H1 (cell line): ENCODE measurements at regions not wholly inside any gene's neighbourhood (a gene's known extent, or its start where the extent isn't known, plus 50 kb on each side); places are given as distances from the start of the nearest gene placed in this dataset.

Source experiments
- CTCF ChIA-PET: fragments of 300-600 bp; sonication (Branson Sonifier 250); formaldehyde crosslinking; loops from one replicate; lab custom pipeline; 2021; ENCODE audit not compliant: partially characterized antibody; lab: Charles Lee
- POLR2A ChIA-PET: fragments of 300-600 bp; sonication (Branson Sonifier 250); formaldehyde crosslinking; loops from one replicate; lab custom pipeline; 2021; ENCODE audit warnings: inconsistent platforms; ENCODE audit not compliant: partially characterized antibody; lab: Charles Lee
- DNase-seq, 2 experiments: peaks; one replicate each; pipeline versions ENCODE4 v3.0.0 to v3.0.0-alpha.2; 2010 to 2022; ENCODE audit warnings: low spot score in 2 of 2, low read depth in 1 of 2, mixed read lengths in 1 of 2
- FAIRE-seq: peaks from 2 replicates; lab custom pipeline; 2011; peaks lifted over from hg19 to GRCh38; lab: Jason Lieb, UNC
- H2AFZ ChIP-seq: 2 replicates; pipeline ENCODE4 v1.8.1; 2012; ENCODE audit warnings: low read length, inconsistent platforms
- H2AK5ac ChIP-seq: 2 replicates; pipeline ENCODE4 v1.6.1; 2013; ENCODE audit warnings: low read depth, low read length
- H2BK120ac ChIP-seq: replicated peaks from 2 replicates; pipeline ENCODE3; 2013; ENCODE audit warnings: low read depth, low read length, inconsistent platforms
- H2BK12ac ChIP-seq: 2 replicates; pipeline ENCODE4 v1.6.1; 2013; ENCODE audit warnings: low read depth, low read length
- H2BK15ac ChIP-seq: 2 replicates; pipeline ENCODE4 v1.6.1; 2013; ENCODE audit warnings: low read length
- H2BK20ac ChIP-seq: 2 replicates; pipeline ENCODE4 v1.6.1; 2013; ENCODE audit warnings: low read length
- H2BK5ac ChIP-seq: 2 replicates; pipeline ENCODE4 v1.6.1; 2013; ENCODE audit warnings: low read depth, low read length
- H3K14ac ChIP-seq: 2 replicates; pipeline ENCODE4 v1.6.1; 2013; ENCODE audit warnings: inconsistent platforms; ENCODE audit not compliant: insufficient read length
- H3K18ac ChIP-seq: 2 replicates; pipeline ENCODE4 v1.6.1; 2013; ENCODE audit warnings: low read length; ENCODE audit errors: extremely low read depth
- H3K23ac ChIP-seq: 2 replicates; pipeline ENCODE4 v1.6.1; 2013; ENCODE audit warnings: inconsistent platforms; ENCODE audit not compliant: insufficient read length
- H3K23me2 ChIP-seq: 2 replicates; pipeline ENCODE4 v1.6.1; 2013; ENCODE audit warnings: low read depth, low read length
- H3K27ac ChIP-seq: 2 replicates; pipeline ENCODE4 v1.6.1; 2011; ENCODE audit warnings: low read depth, low read length, inconsistent platforms
- H3K27me3 ChIP-seq, 4 experiments: replicated peaks in 1 of 4; 1 replicate in 1 of 4; 2 replicates in 3 of 4; pipeline versions ENCODE4 v1.6.1 to v1.8.1; 2011 to 2013; ENCODE audit warnings: low read length in 3 of 4, mild to moderate bottlenecking in 3 of 4, inconsistent platforms in 2 of 4, mixed read lengths in 2 of 4, moderate library complexity in 1 of 4; ENCODE audit not compliant: control insufficient read depth in 3 of 4, insufficient read depth in 3 of 4; ENCODE audit errors: extremely low read depth in 1 of 4
- H3K36me3 ChIP-seq, 4 experiments: 2 replicates each; pipeline versions ENCODE4 v1.6.1 to v1.8.1; 2011 to 2013; ENCODE audit warnings: mild to moderate bottlenecking in 4 of 4, low read length in 3 of 4, moderate library complexity in 2 of 4, control low read depth in 1 of 4, inconsistent platforms in 1 of 4; ENCODE audit not compliant: insufficient read depth in 4 of 4, control insufficient read depth in 2 of 4
- H3K4ac ChIP-seq: replicated peaks from 2 replicates; pipeline ENCODE3; 2013; ENCODE audit warnings: low read length, low read depth, mixed read lengths, inconsistent platforms; ENCODE audit not compliant: insufficient read length
- H3K4me1 ChIP-seq, 4 experiments: replicated peaks in 1 of 4; 1 replicate in 1 of 4; 2 replicates in 3 of 4; pipeline versions ENCODE4 v1.6.1 to v1.8.1; 2011 to 2013; ENCODE audit warnings: low read length in 3 of 4, inconsistent platforms in 2 of 4, mixed read lengths in 1 of 4; ENCODE audit not compliant: insufficient read depth in 4 of 4, control insufficient read depth in 3 of 4
- H3K4me2 ChIP-seq, 2 experiments: 2 replicates each; pipeline versions ENCODE4 v1.6.1 to v1.8.1; 2011 to 2013; ENCODE audit warnings: low read depth in 2 of 2, low read length in 2 of 2, control low read depth in 1 of 2, inconsistent platforms in 1 of 2, mild to moderate bottlenecking in 1 of 2; ENCODE audit not compliant: insufficient read depth in 1 of 2
- H3K4me3 ChIP-seq, 4 experiments: fragments of 200-600, 300-600 bp in 1 of 4; sonication (generic), shearing (Covaris generic), sonication (Bioruptor Twin) in 1 of 4; 2 replicates each; pipeline versions ENCODE4 v1.5.1 to v1.8.1; 2011 to 2016; ENCODE audit warnings: low read length in 4 of 4, low read depth in 3 of 4, control low read depth in 2 of 4, inconsistent platforms in 2 of 4, mild to moderate bottlenecking in 2 of 4, mixed read lengths in 1 of 4, moderate library complexity in 1 of 4; ENCODE audit not compliant: insufficient read depth in 2 of 4; ENCODE audit errors: extremely low read depth in 1 of 4
- H3K56ac ChIP-seq: replicated peaks from 2 replicates; pipeline ENCODE3; 2013; ENCODE audit warnings: low read depth, mild to moderate bottlenecking, mixed read lengths, low read length, inconsistent platforms; ENCODE audit not compliant: insufficient read length
- H3K79me1 ChIP-seq: 2 replicates; pipeline ENCODE4 v1.6.1; 2013; ENCODE audit warnings: low read depth, low read length, control low read depth
- H3K79me2 ChIP-seq, 2 experiments: 2 replicates each; pipeline versions ENCODE4 v1.6.1 to v1.8.1; 2012 to 2013; ENCODE audit warnings: low read length in 2 of 2, mild to moderate bottlenecking in 2 of 2, inconsistent platforms in 1 of 2; ENCODE audit not compliant: insufficient read depth in 2 of 2, control insufficient read depth in 1 of 2
- H3K9ac ChIP-seq, 4 experiments: replicated peaks in 1 of 4; 1 replicate in 1 of 4; 2 replicates in 3 of 4; pipeline versions ENCODE4 v1.6.1 to v1.8.1; 2011 to 2013; ENCODE audit warnings: low read depth in 3 of 4, low read length in 3 of 4, control low read depth in 2 of 4, mild to moderate bottlenecking in 2 of 4, moderate library complexity in 2 of 4, inconsistent platforms in 1 of 4; ENCODE audit errors: extremely low read depth in 1 of 4
- H3K9me3 ChIP-seq, 2 experiments: 2 replicates each; pipeline versions ENCODE4 v1.6.1 to v1.8.1; 2012 to 2013; ENCODE audit warnings: mild to moderate bottlenecking in 2 of 2, moderate library complexity in 2 of 2, control low read depth in 1 of 2, inconsistent platforms in 1 of 2, low read depth in 1 of 2, low read length in 1 of 2, mixed read lengths in 1 of 2; ENCODE audit not compliant: insufficient read depth in 2 of 2
- H4K20me1 ChIP-seq, 2 experiments: replicated peaks in 1 of 2; 2 replicates each; pipeline versions ENCODE3 to v1.8.1; 2011 to 2013; ENCODE audit warnings: inconsistent platforms in 2 of 2, low read length in 2 of 2, mild to moderate bottlenecking in 1 of 2; ENCODE audit not compliant: insufficient read depth in 2 of 2, control insufficient read depth in 1 of 2
- H4K5ac ChIP-seq: 2 replicates; pipeline ENCODE4 v1.6.1; 2013; ENCODE audit warnings: low read length, low read depth, mixed read lengths, inconsistent platforms; ENCODE audit not compliant: insufficient read length
- H4K8ac ChIP-seq: 2 replicates; pipeline ENCODE4 v1.8.0; 2013; ENCODE audit warnings: mild to moderate bottlenecking, moderate library complexity, low read length, inconsistent platforms; ENCODE audit not compliant: insufficient read depth; ENCODE audit errors: extremely low read depth
- H4K91ac ChIP-seq: replicated peaks from 2 replicates; pipeline ENCODE3; 2013; ENCODE audit warnings: low read length, mixed read lengths, inconsistent platforms; ENCODE audit not compliant: insufficient read length
- ATF2 ChIP-seq: IDR thresholded peaks from 2 replicates; pipeline ENCODE4 v1.6.1; 2012; ENCODE audit warnings: low read length, inconsistent platforms
- FOSL1 ChIP-seq: IDR thresholded peaks from 2 replicates; pipeline ENCODE4 v1.6.1; 2011; ENCODE audit warnings: mild to moderate bottlenecking, low read depth, low read length, moderate library complexity; ENCODE audit not compliant: insufficient read depth
- GABPA ChIP-seq: IDR thresholded peaks from 2 replicates; pipeline ENCODE4 v1.6.1; 2011; ENCODE audit warnings: mild to moderate bottlenecking, low read length, moderate library complexity, borderline replicate concordance; ENCODE audit not compliant: insufficient read depth
- MAX ChIP-seq: IDR thresholded peaks from 2 replicates; pipeline ENCODE4 v1.6.1; 2012; ENCODE audit warnings: inconsistent platforms
- RBBP5 ChIP-seq: IDR thresholded peaks from 2 replicates; pipeline ENCODE4 v1.7.1; 2012; ENCODE audit warnings: low read depth, mild to moderate bottlenecking, inconsistent platforms, low read length, moderate library complexity, borderline replicate concordance
- RNF2 ChIP-seq: fragments of 200-900, 300-1000 bp; sonication (generic); IDR thresholded peaks from 2 replicates; pipeline ENCODE4 v1.7.1; 2016; ENCODE audit warnings: borderline replicate concordance, low read depth, mild to moderate bottlenecking, antibody characterized with exemption, low read length; ENCODE audit not compliant: poor library complexity, severe bottlenecking; ENCODE audit errors: missing control alignments
- SIRT6 ChIP-seq: IDR thresholded peaks from one replicate; pipeline ENCODE4 v1.7.1; 2012; ENCODE audit warnings: low read length, inconsistent platforms
- SP4 ChIP-seq: IDR thresholded peaks from 2 replicates; pipeline ENCODE4 v1.6.1; 2012; ENCODE audit warnings: low read length, inconsistent platforms
- SRF ChIP-seq: IDR thresholded peaks from 2 replicates; pipeline ENCODE4 v1.6.1; 2011; ENCODE audit warnings: mild to moderate bottlenecking, low read depth, low read length, moderate library complexity
- TCF12 ChIP-seq: IDR thresholded peaks from 2 replicates; pipeline ENCODE4 v1.6.1; 2011; ENCODE audit warnings: low read depth, mild to moderate bottlenecking, low read length
- WGBS, 2 experiments: shearing (Covaris generic) in 1 of 2; methylation state at CpG; one replicate each; pipeline versions ENCODE4 v1.1.6 to v1.1.7; 2013 to 2015; ENCODE audit warnings: low lambda C conversion rate in 2 of 2, mixed read lengths in 2 of 2, inconsistent platforms in 1 of 2, low coverage in 1 of 2, missing lambda C conversion rate in 1 of 2; ENCODE audit not compliant: insufficient replicate concordance in 2 of 2, insufficient coverage in 1 of 2, insufficient read length in 1 of 2; ENCODE audit errors: extremely low coverage in 1 of 2, missing lambda C conversion rate in 1 of 2; 5-methylcytosine and 5-hydroxymethylcytosine counted together

GRCh38 chr18:42559069-42559690 is 556.3 kb downstream of the RIT2 start:
- POLR2A ChIA-PET: no interaction called here
- H3K4me2 ChIP-seq: no peak overlapping the region
- H3K79me1 ChIP-seq: no peaks in the 10 kb centered on the region
- no peak overlapping the region for H2AK5ac ChIP-seq
- no peaks in the 10 kb centered on the region for H3K79me2 ChIP-seq
- no peak overlapping the region for H4K8ac ChIP-seq
- H3K9ac ChIP-seq: no peak overlapping the region
- FAIRE-seq (no peak), DNase-seq (no peak)
- H3K23me2 ChIP-seq: no peaks in the 10 kb centered on the region
- no peak for TF ChIP-seq RNF2
- no peak for TF ChIP-seq TCF12
- TF ChIP-seq MAX: no peak
- no peak for TF ChIP-seq FOSL1
- TF ChIP-seq ATF2: no peak
- no peak for TF ChIP-seq SP4
- TF ChIP-seq GABPA: no peak
- no peak for TF ChIP-seq RBBP5
- TF ChIP-seq SIRT6: no peak
- TF ChIP-seq SRF: no peak
- H3K14ac ChIP-seq: no peak overlapping the region
- H3K9me3 ChIP-seq: no peaks in the 10 kb centered on the region
- H4K20me1 ChIP-seq: no peaks in the 10 kb centered on the region
- no peak overlapping the region for H4K91ac ChIP-seq
- no peak overlapping the region for H4K5ac ChIP-seq
- no peaks in the 10 kb centered on the region for H3K27me3 ChIP-seq
- H2BK20ac ChIP-seq: no peak overlapping the region
- H2BK12ac ChIP-seq: no peak overlapping the region
- no peak overlapping the region for H2AFZ ChIP-seq
- H3K4ac ChIP-seq: no peak overlapping the region
- H3K4me3 ChIP-seq: no peak overlapping the region
- CTCF ChIA-PET: no interaction called here
- no peak overlapping the region for H3K23ac ChIP-seq
- H3K18ac ChIP-seq: no peak overlapping the region
- H3K56ac ChIP-seq: no peak overlapping the region
- no peak overlapping the region for H3K27ac ChIP-seq
- no peak overlapping the region for H2BK120ac ChIP-seq
- H3K36me3 ChIP-seq: no peaks in the 10 kb centered on the region
- no peak overlapping the region for H2BK5ac ChIP-seq
- 64% methylated on average over 2 of the region's 2 CpGs; no CpG with 5 or more reads in 1 of the 2 experiments for WGBS, 2 experiments
- no peak overlapping the region for H2BK15ac ChIP-seq
- no peaks in the 10 kb centered on the region for H3K4me1 ChIP-seq
